ENCODE measurements at regions not wholly inside any gene's neighbourhood (a gene's known extent, or its start where the extent isn't known, plus 50 kb on each side); places are given as distances from the start of the nearest gene placed in this dataset.

GRCh38 chr4:134632056-134632455 is 430.5 kb upstream of the PABPC4L start:
- TF ChIP-seq CTCF (IDR thresholded peaks at IDR 0.05 in 4 of 5, conservative IDR thresholded peaks at IDR 0.05 in 1 of 5) (no peak), POLR2A (IDR thresholded peaks at IDR 0.05) (no peak)

Measured in gastrocnemius medialis (tissue), 4 donors.